Right cardiac atrium (tissue), 5 donors: ENCODE measurements at regions not wholly inside any gene's neighbourhood (a gene's known extent, or its start where the extent isn't known, plus 50 kb on each side); places are given as distances from the start of the nearest gene placed in this dataset.
A peak's percentile ranks its signal among the peaks of the same experiment; 100 is the strongest.

Experiments
- ATAC-seq, 2 donors: fragments of 200-7000 bp; cut with Tn5 transposase; one replicate each; pipeline versions ENCODE4 v1.8.0 to v1.9.1; 2020; ENCODE audit warnings: moderate library complexity in 2 of 2, mild to moderate bottlenecking in 1 of 2
- DNase-seq, 3 donors: peaks; one replicate each; pipeline ENCODE4 v3.0.0-alpha.2; 2020
- H3K27ac ChIP-seq: one replicate; pipeline ENCODE4 v1.5.1; 2013; ENCODE audit warnings: mild to moderate bottlenecking, low read length, control low read depth, moderate library complexity
- H3K27me3 ChIP-seq: one replicate; pipeline ENCODE4 v1.6.1; 2013; ENCODE audit not compliant: control insufficient read depth, insufficient read depth
- H3K4me1 ChIP-seq: one replicate; pipeline ENCODE4 v1.6.1; 2013; ENCODE audit warnings: low read length; ENCODE audit not compliant: control insufficient read depth, insufficient read depth
- H3K4me3 ChIP-seq: one replicate; pipeline ENCODE4 v1.5.1; 2013; ENCODE audit warnings: low read length, control low read depth
- H3K9me3 ChIP-seq: one replicate; pipeline ENCODE4 v1.6.1; 2013; ENCODE audit warnings: low read length; ENCODE audit not compliant: control insufficient read depth
- WGBS: extraction: QIAGEN DNeasy Blood & Tissue Kit; methylation state at CpG from one replicate; pipeline ENCODE4 v1.1.7; 2013; 5-methylcytosine and 5-hydroxymethylcytosine counted together
- intact Hi-C, 4 donors: fragments of 100-400 bp; cut with DNase I; formaldehyde crosslinking; loops; one replicate each; pipeline versions ENCODE4 v1.11.0 to v1.14.0; 2022 to 2023
- donor health status: healthy with polysubstance abuse.
- donor health status: DM: no; HTN: yes; CAD: no.
- donor health status: DM: no; HTN: no; CAD: no.
- donor health status: DM: no; HTN: yes; CAD: no; lungs with severe emphysema.
- donor health status: DM: yes; HTN: yes; CAD: no.

- H3K4me3 ChIP-seq, result no peak overlapping the region
- no peak overlapping the region for H3K27ac ChIP-seq
- no peaks in the 10 kb centered on the region for H3K9me3 ChIP-seq
- ATAC-seq, result no peak
- intact Hi-C loops, result no loop called here
- H3K4me1 ChIP-seq, result no peaks in the 10 kb centered on the region
- H3K27me3 ChIP-seq, result no peaks in the 10 kb centered on the region
- 95% methylated on average over 8 of the region's 8 CpGs for WGBS
- no peak for DNase-seq
These were observed 211.6 kb downstream of the NEBL start for GRCh38 chr10:20685462-20685861.

GRCh38 chr10:20683345-20683744 lies 213.8 kb downstream of the NEBL start:
- Histone ChIP-seq H3K9me3 (no peaks in the 10 kb centered on the region), H3K4me1 (no peaks in the 10 kb centered on the region), H3K27me3 (no peaks in the 10 kb centered on the region), H3K4me3 (no peak overlapping the region), H3K27ac (no peak overlapping the region)
- DNase-seq (no peak), ATAC-seq (no peak)
- intact Hi-C loops, result no loop called here

- Histone ChIP-seq H3K27ac (no peak overlapping the region), H3K9me3 (no peaks in the 10 kb centered on the region), H3K4me3 (no peak overlapping the region), H3K27me3 (no peaks in the 10 kb centered on the region), H3K4me1 (no peaks in the 10 kb centered on the region)
- ATAC-seq (no peak), DNase-seq (no peak)
- intact Hi-C loops, result no loop called here
- WGBS, result 90% methylated on average over 3 of the region's 3 CpGs
These were observed 214.3 kb downstream of the NEBL start for GRCh38 chr10:20682782-20683181.

- ATAC-seq, result no peak
- no peaks in the 10 kb centered on the region for H3K4me1 ChIP-seq
- no peak overlapping the region for H3K27ac ChIP-seq
- H3K4me3 ChIP-seq, result no peak overlapping the region
- 86% methylated on average over 5 of the region's 5 CpGs for WGBS
- no peaks in the 10 kb centered on the region for H3K9me3 ChIP-seq
- H3K27me3 ChIP-seq, result no peaks in the 10 kb centered on the region
- intact Hi-C loops, result no loop called here
- no peak for DNase-seq
These were observed 219.8 kb downstream of the NEBL start for GRCh38 chr10:20677340-20677739.

GRCh38 chr10:20674926-20675325 lies 222.2 kb downstream of the NEBL start:
- DNase-seq (no peak), ATAC-seq (no peak)
- 20% methylated on average over 1 of the region's 1 CpG for WGBS
- Histone ChIP-seq H3K27me3 (no peaks in the 10 kb centered on the region), H3K9me3 (no peaks in the 10 kb centered on the region), H3K27ac (no peak overlapping the region), H3K4me1 (no peaks in the 10 kb centered on the region), H3K4me3 (no peak overlapping the region)
- intact Hi-C loops, result no loop called here

GRCh38 chr10:20673175-20673574 lies 223.9 kb downstream of the NEBL start:
- Histone ChIP-seq H3K4me1 (no peaks in the 10 kb centered on the region), H3K9me3 (no peaks in the 10 kb centered on the region), H3K27ac (no peak overlapping the region), H3K4me3 (no peak overlapping the region), H3K27me3 (no peaks in the 10 kb centered on the region)
- ATAC-seq (no peak), DNase-seq (no peak)
- intact Hi-C loops, result no loop called here
- 66% methylated on average over 4 of the region's 4 CpGs for WGBS

- Histone ChIP-seq H3K4me3 (no peak overlapping the region), H3K4me1 (no peaks in the 10 kb centered on the region), H3K27me3 (no peaks in the 10 kb centered on the region), H3K9me3 (no peaks in the 10 kb centered on the region), H3K27ac (no peak overlapping the region)
- ATAC-seq, result no peak
- no peak for DNase-seq
- intact Hi-C loops, result no loop called here
- 46% methylated on average over 5 of the region's 5 CpGs for WGBS
These were observed 224.4 kb downstream of the NEBL start for GRCh38 chr10:20672741-20673140.

GRCh38 chr10:20670579-20670978 lies 226.5 kb downstream of the NEBL start:
- 59% methylated on average over 1 of the region's 1 CpG for WGBS
- H3K27ac ChIP-seq, result no peak overlapping the region
- DNase-seq, result peak in 1 of 3 donors; percentile 32

GRCh38 chr10:20668985-20669384 lies 228.1 kb downstream of the NEBL start:
- no peak overlapping the region for H3K4me3 ChIP-seq
- H3K27ac ChIP-seq, result no peak overlapping the region
- DNase-seq (no peak), ATAC-seq (no peak)
- no peaks in the 10 kb centered on the region for H3K4me1 ChIP-seq
- no peaks in the 10 kb centered on the region for H3K9me3 ChIP-seq
- H3K27me3 ChIP-seq, result no peaks in the 10 kb centered on the region
- intact Hi-C loops, result no loop called here

More at GRCh38 chr10:20670579-20670978, 226.5 kb downstream of the NEBL start:
- Histone ChIP-seq H3K27me3 (no peaks in the 10 kb centered on the region), H3K4me3 (no peak overlapping the region), H3K4me1 (no peaks in the 10 kb centered on the region), H3K9me3 (no peaks in the 10 kb centered on the region)
- ATAC-seq, result peak in 1 of 2 donors; percentile 26
- intact Hi-C loops, result no loop called here

- WGBS, result 94% methylated on average over 3 of the region's 3 CpGs
- ATAC-seq (no peak), DNase-seq (no peak)
- H3K9me3 ChIP-seq, result no peaks in the 10 kb centered on the region
- no peak overlapping the region for H3K4me3 ChIP-seq
- H3K4me1 ChIP-seq, result no peaks in the 10 kb centered on the region
- no peak overlapping the region for H3K27ac ChIP-seq
- intact Hi-C loops, result no loop called here
- no peaks in the 10 kb centered on the region for H3K27me3 ChIP-seq
These were observed 234.4 kb downstream of the NEBL start for GRCh38 chr10:20662742-20663141.

- intact Hi-C loops, result no loop called here
- Histone ChIP-seq H3K4me3 (no peak overlapping the region), H3K9me3 (no peaks in the 10 kb centered on the region), H3K27me3 (no peaks in the 10 kb centered on the region), H3K4me1 (no peaks in the 10 kb centered on the region), H3K27ac (no peak overlapping the region)
- DNase-seq (no peak), ATAC-seq (no peak)
- 71% methylated on average over 2 of the region's 2 CpGs for WGBS
These were observed 237.9 kb downstream of the NEBL start for GRCh38 chr10:20659225-20659624.

GRCh38 chr10:20658158-20658557 lies 239.0 kb downstream of the NEBL start:
- Histone ChIP-seq H3K4me1 (no peaks in the 10 kb centered on the region), H3K27ac (no peak overlapping the region), H3K4me3 (no peak overlapping the region), H3K9me3 (no peaks in the 10 kb centered on the region), H3K27me3 (no peaks in the 10 kb centered on the region)
- WGBS, result 86% methylated on average over 4 of the region's 4 CpGs
- ATAC-seq (no peak), DNase-seq (no peak)
- intact Hi-C loops, result no loop called here
